ENCODE measurements at regions not wholly inside any gene's neighbourhood (a gene's known extent, or its start where the extent isn't known, plus 50 kb on each side); places are given as distances from the start of the nearest gene placed in this dataset.
A peak's percentile ranks its signal among the peaks of the same experiment; 100 is the strongest.

GRCh38 chr9:106283769-106284168, 579.2 kb upstream of the ZNF462 start:
- no peak for DNase-seq
- TF ChIP-seq POLR2A (IDR thresholded peaks at IDR 0.05) (no peak), CTCF (IDR thresholded peaks at IDR 0.05) (no peak)
- Histone ChIP-seq H3K4me1 (no peaks in the 10 kb centered on the region), H3K9me3 (no peaks in the 10 kb centered on the region), H3K4me3 (no peak overlapping the region), H3K36me3 (no peaks in the 10 kb centered on the region), H3K27ac (no peak overlapping the region), H3K27me3 (no peaks in the 10 kb centered on the region)

GRCh38 chr9:106284296-106284695, 578.7 kb upstream of the ZNF462 start:
- no peak for DNase-seq
- H3K4me3 ChIP-seq = no peak overlapping the region
- no peaks in the 10 kb centered on the region for H3K27me3 ChIP-seq
- no peaks in the 10 kb centered on the region for H3K9me3 ChIP-seq
- no peak overlapping the region for H3K27ac ChIP-seq
- TF ChIP-seq POLR2A (IDR thresholded peaks at IDR 0.05) (no peak), CTCF (IDR thresholded peaks at IDR 0.05) (no peak)
- H3K4me1 ChIP-seq = no peaks in the 10 kb centered on the region
- H3K36me3 ChIP-seq = no peaks in the 10 kb centered on the region

GRCh38 chr9:106286249-106286648, 576.7 kb upstream of the ZNF462 start:
- Histone ChIP-seq H3K4me3 (no peak overlapping the region), H3K27me3 (no peaks in the 10 kb centered on the region), H3K27ac (no peak overlapping the region), H3K4me1 (no peaks in the 10 kb centered on the region), H3K9me3 (no peaks in the 10 kb centered on the region), H3K36me3 (no peaks in the 10 kb centered on the region)
- no peak for DNase-seq
- TF ChIP-seq POLR2A (IDR thresholded peaks at IDR 0.05) (no peak), CTCF (IDR thresholded peaks at IDR 0.05) (no peak)

GRCh38 chr9:106287091-106287631, 575.8 kb upstream of the ZNF462 start:
- Histone ChIP-seq H3K4me3 (no peak overlapping the region), H3K27ac (peak overlapping the region in 1 of 4 donors; percentile 28), H3K4me1 (no peaks in the 10 kb centered on the region), H3K9me3 (no peaks in the 10 kb centered on the region), H3K27me3 (no peaks in the 10 kb centered on the region), H3K36me3 (no peaks in the 10 kb centered on the region)
- DNase-seq = no peak
- TF ChIP-seq CTCF (IDR thresholded peaks at IDR 0.05) (no peak), POLR2A (IDR thresholded peaks at IDR 0.05) (no peak)

- Histone ChIP-seq H3K27me3 (no peaks in the 10 kb centered on the region), H3K36me3 (no peaks in the 10 kb centered on the region), H3K4me3 (no peak overlapping the region), H3K27ac (no peak overlapping the region), H3K9me3 (no peaks in the 10 kb centered on the region), H3K4me1 (no peaks in the 10 kb centered on the region)
- DNase-seq = no peak
- TF ChIP-seq CTCF (IDR thresholded peaks at IDR 0.05) (no peak), POLR2A (IDR thresholded peaks at IDR 0.05) (no peak)
These were observed 575.2 kb upstream of the ZNF462 start for GRCh38 chr9:106287731-106288130.

- Histone ChIP-seq H3K27ac (no peak overlapping the region), H3K4me1 (no peaks in the 10 kb centered on the region), H3K4me3 (no peak overlapping the region), H3K27me3 (no peaks in the 10 kb centered on the region), H3K36me3 (no peaks in the 10 kb centered on the region), H3K9me3 (no peaks in the 10 kb centered on the region)
- no peak for DNase-seq
- no peak for TF ChIP-seq POLR2A (IDR thresholded peaks at IDR 0.05)
These were observed 574.3 kb upstream of the ZNF462 start for GRCh38 chr9:106288689-106289088.

Data from Peyer's patch (tissue), 4 donors.